ENCODE measurements at regions not wholly inside any gene's neighbourhood (a gene's known extent, or its start where the extent isn't known, plus 50 kb on each side); places are given as distances from the start of the nearest gene placed in this dataset.

- no peak for DNase-seq (ENCODE audit: low read depth, low spot score)
- dilution Hi-C loops (cut with MboI; ENCODE audit: extremely low pct_ligation_motif_present, low sequenced_read_pairs), result no loop called here
- FAIRE-seq, result no peak
- H3K4me2 ChIP-seq (ENCODE audit: insufficient read depth, low read length), result no peak overlapping the region
- POLR2A ChIA-PET, result no interaction called here
- no peaks in the 10 kb centered on the region for H3K9me1 ChIP-seq (replicated peaks; ENCODE audit: control insufficient read depth, extremely low read depth, insufficient read depth, low read length)
- CTCF ChIA-PET, result no interaction called here
- no peak overlapping the region for H3K9ac ChIP-seq (replicated peaks; ENCODE audit: extremely low read depth, insufficient read depth, low read length)
- peaks cover 12% of the 10 kb centered on the region for H3K4me1 ChIP-seq (ENCODE audit: control insufficient read depth, extremely low read depth, insufficient read depth, low read length)
- no TSS peak for BruUV-seq (replicated peaks)
- H2AFZ ChIP-seq (ENCODE audit: low read depth, low read length), result no peak overlapping the region
- no peaks in the 10 kb centered on the region for H3K79me2 ChIP-seq (ENCODE audit: control insufficient read depth, insufficient read depth, low read length)
- H3K9me3 ChIP-seq (replicated peaks; ENCODE audit: control insufficient read depth, insufficient read depth, low read length), result no peaks in the 10 kb centered on the region
- H3K4me3 ChIP-seq (replicated peaks in 1 of 3; ENCODE audit: insufficient read depth in 1 of 3, low read depth in 1 of 3, low read length in 3 of 3), result no peak overlapping the region
- H3K27me3 ChIP-seq (ENCODE audit: control insufficient read depth in 2 of 2, insufficient read depth in 2 of 2, low read length in 2 of 2), result no peaks in the 10 kb centered on the region
- H4K20me1 ChIP-seq (replicated peaks; ENCODE audit: control insufficient read depth, extremely low read depth, insufficient read depth, low read length), result no peaks in the 10 kb centered on the region
- H3K27ac ChIP-seq (ENCODE audit: insufficient read depth, low read depth, low read length), result no peak overlapping the region
- intact Hi-C loops (cut with micrococcal nuclease), result no loop called here
- TF ChIP-seq GATA2 (IDR thresholded peaks at IDR 0.05; ENCODE audit: insufficient read depth, insufficient read length, low read depth, low read length) (no peak), POLR2A (IDR thresholded peaks at IDR 0.05; ENCODE audit: low read depth, low read length) (no peak), EZH2 (IDR thresholded peaks at IDR 0.05; ENCODE audit: borderline replicate concordance, low read depth, low read length, severe bottlenecking) (no peak), MYC (IDR thresholded peaks at IDR 0.05; ENCODE audit: low read depth, low read length) (no peak), FOS (IDR thresholded peaks at IDR 0.05; ENCODE audit: borderline replicate concordance, insufficient read depth, low read length) (no peak), JUN (IDR thresholded peaks at IDR 0.05; ENCODE audit: borderline replicate concordance, insufficient read depth, insufficient read length, low read depth) (no peak), CTCF (IDR thresholded peaks at IDR 0.05; ENCODE audit: extremely low read depth in 1 of 2, insufficient read depth in 1 of 2, low read depth in 1 of 2, low read length in 2 of 2) (no peak), POLR2AphosphoS5 (IDR thresholded peaks at IDR 0.05; ENCODE audit: insufficient read depth, low read depth, low read length) (no peak)
- H3K36me3 ChIP-seq (ENCODE audit: control insufficient read depth in 2 of 2, extremely low read depth in 1 of 2, insufficient read depth in 2 of 2, low read length in 2 of 2), result no peaks in the 10 kb centered on the region
Measured at GRCh38 chr13:106748785-106749184, 180.8 kb upstream of the ARGLU1 start.
